Nucleus accumbens (tissue), 56 donors: ENCODE measurements at regions not wholly inside any gene's neighbourhood (a gene's known extent, or its start where the extent isn't known, plus 50 kb on each side); places are given as distances from the start of the nearest gene placed in this dataset.

Experiments
- DNase-seq, 56 donors: peaks; one replicate each; lab custom pipeline; 2025; lab: John Stamatoyannopoulos, UW

DNA sequence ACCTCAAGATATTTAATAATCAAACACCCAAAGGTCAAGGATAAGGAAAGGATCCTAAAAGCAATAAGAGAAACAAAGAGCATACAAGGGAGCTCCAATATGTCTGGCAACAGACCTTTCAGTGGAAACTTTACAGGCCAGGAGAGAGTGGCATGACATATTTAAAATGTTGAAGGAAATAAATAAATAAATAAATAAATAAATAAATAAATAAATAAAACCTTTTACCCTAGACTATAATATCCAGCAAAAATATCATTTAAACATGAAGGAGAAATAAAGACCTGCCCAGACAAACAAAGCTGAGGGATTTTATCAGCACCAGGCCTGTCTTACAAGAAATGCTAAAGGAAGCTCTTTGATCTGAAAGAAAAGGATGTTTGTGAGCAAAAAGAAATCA lies 367.8 kb upstream of the PBX1 start:
- no peak for DNase-seq

DNA sequence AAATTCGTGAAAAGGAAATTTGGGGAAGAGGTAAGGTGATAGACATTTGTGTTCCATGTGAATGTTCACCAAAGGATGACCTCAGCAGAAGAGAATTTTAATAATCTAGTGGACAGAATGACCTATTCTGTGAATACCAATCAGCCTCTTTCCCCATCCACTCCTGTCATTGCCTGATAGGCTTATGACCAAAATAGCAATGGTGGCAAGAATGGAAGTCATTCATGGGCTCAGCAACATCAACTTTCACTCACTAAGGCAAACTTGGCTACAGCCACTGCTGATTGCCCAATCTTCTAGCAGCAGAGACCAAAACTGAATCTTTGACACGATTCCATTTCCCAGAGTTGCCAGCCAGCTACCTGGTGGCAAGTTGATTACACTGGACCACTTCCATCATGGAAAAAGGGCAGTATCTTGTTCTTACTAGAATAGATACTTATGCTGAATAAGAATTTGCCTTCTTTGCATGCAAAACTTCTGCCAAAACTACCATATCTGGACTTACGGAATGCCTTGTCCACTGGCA lies 348.7 kb upstream of the PBX1 start:
- DNase-seq: no peak

DNA sequence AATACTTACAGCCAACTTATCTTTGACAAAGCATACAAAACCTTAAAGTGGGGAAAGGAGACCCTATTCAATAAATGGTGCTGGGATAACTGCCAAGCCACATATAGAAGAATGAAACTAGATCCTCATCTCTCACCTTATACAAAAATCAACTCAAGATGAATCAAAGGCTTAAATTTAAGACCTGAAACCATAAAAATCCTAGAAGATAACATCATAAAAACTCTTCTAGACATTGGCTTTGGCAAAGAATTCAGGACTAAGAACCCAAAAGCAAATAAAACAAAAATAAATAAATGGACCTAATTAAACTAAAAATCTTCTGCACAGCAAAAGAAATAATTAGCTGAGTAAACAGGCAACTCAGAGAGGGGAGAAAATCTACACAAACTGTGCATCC lies 335.6 kb upstream of the PBX1 start:
- DNase-seq: no peak

DNA sequence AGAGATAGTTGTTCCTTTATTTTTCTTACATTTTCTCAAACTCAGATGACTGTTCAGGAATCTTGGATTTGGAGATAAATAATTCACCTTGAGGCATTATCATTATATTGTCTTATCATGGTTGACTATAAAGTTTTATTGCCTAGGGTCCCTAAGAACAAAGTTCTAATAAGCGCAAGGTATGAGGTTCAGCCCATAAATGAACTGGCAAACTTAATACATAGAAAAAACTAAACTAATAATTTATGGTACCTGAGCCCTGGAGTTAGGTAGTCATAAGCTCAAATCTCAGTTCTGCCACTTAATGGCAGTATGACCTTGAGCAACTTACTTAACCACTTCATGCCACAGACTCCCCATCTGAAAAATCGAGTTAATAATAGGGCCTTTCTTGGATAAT lies 334.0 kb upstream of the PBX1 start:
- DNase-seq: no peak

GRCh38 chr1:164226977-164227376 lies 332.0 kb upstream of the PBX1 start:
- no peak for DNase-seq

DNA sequence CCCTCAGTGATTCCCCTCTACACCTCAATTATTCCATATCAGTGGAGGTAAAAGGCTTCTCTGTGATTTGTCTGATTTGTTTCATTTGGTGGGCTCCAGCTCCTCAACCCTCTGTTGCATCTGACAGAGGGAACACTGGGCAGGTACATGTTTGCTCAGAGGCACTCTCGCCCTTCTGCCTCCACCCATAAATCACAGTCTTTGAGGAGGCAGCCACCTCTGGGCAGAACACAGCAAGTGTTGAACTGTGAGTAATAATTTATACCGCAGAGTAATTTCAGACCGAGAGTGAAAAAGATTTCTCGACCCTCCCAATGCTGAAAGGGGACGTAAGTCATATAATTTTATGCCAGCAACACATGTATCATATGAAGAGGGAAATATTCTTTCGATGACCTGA lies 330.1 kb upstream of the PBX1 start:
- DNase-seq: no peak

GRCh38 chr1:164233149-164233548 lies 325.8 kb upstream of the PBX1 start:
- DNase-seq: no peak

GRCh38 chr1:164240081-164240480 lies 318.9 kb upstream of the PBX1 start:
- no peak for DNase-seq

- DNase-seq: no peak
Observed at GRCh38 chr1:164250365-164250764, 308.6 kb upstream of the PBX1 start.

DNA sequence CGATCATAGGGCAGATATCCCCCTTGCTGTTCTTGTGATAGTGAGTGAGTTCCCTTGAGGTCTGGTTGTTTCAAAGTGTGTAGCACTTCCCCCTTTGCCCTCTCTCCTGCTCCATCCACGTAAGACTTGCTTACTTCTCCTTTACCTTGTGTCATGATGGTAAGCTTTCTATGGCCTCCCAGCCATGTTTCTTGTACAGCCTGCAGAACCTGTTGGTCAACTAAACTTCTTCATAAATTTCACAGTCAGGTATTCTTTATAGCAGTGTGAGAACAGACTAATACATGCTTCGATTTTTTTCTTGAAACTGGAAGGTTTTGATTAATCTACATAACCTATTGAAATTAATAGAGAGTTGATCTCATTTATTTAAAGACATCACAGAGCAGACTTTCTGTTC lies 302.5 kb upstream of the PBX1 start:
- DNase-seq: no peak

- no peak for DNase-seq
Observed at GRCh38 chr1:164261691-164262240, 297.2 kb upstream of the PBX1 start.

DNA sequence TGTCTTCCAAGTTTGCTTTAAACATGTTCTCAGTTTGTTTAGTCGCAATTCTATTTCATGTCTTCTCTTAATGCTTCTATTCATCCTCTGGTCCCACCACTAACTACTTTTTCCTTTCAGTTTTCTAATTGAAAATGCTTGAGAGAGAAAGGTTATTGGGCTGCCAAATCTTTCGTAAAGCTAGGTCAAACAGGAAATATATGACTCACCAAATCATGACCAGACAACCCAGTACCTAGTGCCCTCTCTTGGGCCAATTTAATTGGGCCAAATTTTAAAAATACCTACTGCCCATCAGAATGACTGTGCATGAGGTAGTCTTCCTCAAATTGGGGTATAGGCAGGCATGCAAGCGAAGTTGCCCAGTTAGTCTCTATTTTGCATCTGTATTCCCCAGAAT lies 295.4 kb upstream of the PBX1 start:
- no peak for DNase-seq

DNA sequence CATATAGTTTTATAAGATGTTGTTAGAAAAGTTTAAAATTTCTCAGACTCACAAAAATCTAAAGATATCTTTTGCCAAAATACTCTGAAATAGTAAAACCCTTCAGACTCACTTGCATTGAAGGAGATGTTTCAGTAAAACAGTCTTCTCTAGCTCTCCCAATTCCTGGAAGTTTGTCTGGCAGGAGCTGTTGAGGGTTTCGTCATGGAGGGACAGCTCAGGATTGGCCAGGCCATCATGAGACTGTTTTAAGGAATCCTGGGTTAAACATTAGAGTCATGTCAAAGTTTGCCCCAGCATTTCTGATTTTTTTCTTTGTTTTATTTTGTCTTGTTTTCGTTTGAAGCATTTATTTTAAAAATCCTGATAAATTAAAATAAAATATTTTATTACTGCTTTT lies 293.8 kb upstream of the PBX1 start:
- no peak for DNase-seq

- DNase-seq: no peak
Observed at GRCh38 chr1:164272156-164272555, 286.8 kb upstream of the PBX1 start.

- DNase-seq: peak in 1 of 56 donors; percentile 11
Observed at GRCh38 chr1:164296172-164296571, 262.8 kb upstream of the PBX1 start.

- DNase-seq: no peak
Observed at GRCh38 chr1:164308101-164308500, 250.9 kb upstream of the PBX1 start.

DNA sequence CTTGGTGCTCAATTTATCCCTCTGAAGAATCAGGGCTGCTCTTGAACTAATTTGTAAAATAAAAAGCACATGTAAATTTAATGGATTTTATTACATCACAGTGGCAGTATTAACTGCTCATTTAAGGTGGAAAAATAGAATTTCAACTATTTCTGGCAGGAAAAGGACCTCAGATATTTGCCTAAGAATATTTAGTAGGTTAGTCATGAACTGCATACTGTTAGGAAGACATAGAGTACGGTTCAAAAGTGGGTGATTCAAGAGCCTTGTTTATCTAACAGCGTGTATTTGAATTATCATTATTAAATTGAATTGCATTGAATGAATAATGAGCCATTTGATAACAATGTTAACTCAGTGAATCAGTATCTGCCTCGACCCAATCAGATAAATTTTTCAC lies 248.8 kb upstream of the PBX1 start:
- DNase-seq: no peak

- DNase-seq: no peak
Observed at GRCh38 chr1:164311377-164311776, 247.6 kb upstream of the PBX1 start.

GRCh38 chr1:164320790-164321731 lies 237.9 kb upstream of the PBX1 start:
- DNase-seq: peak in 22 of 56 donors; percentile 2 to 39 (median 8)

DNA sequence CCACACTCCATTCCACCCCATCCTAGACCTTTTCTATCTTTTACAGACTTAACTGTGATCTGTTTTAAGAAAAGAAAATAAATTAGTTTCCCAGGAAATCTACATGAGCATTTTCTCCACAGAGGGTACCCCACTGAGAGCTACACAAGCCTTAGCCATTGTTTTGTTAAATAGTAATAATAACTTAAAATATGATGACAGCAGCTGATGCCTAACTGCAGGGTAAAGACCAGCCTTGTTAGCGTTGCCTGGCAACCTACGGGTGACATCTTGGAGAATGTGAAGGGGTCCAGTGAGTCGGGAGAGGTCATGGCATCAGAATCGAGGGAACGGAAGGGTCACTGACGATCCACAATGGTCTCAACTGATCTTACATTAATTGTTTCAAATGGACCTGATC lies 233.2 kb upstream of the PBX1 start:
- no peak for DNase-seq

DNA sequence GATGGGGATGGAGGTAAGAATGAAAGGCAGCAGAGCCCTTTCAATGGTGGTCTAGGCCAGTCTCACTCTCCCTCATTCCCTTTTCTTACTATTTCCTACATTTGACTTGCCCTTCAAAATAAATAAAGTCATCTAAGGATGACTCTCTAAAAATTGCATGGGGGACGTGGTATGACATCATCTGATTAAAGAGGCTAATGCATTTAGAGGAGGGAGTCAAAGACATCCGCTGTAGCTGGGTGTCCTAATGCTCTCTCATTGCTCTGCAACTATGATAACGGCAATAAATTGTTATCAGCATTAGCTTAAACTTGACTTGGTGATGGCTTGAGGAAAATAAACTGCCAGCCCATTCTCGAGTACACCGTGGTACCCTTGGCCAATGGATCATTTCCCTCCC lies 225.6 kb upstream of the PBX1 start:
- DNase-seq: no peak

DNA sequence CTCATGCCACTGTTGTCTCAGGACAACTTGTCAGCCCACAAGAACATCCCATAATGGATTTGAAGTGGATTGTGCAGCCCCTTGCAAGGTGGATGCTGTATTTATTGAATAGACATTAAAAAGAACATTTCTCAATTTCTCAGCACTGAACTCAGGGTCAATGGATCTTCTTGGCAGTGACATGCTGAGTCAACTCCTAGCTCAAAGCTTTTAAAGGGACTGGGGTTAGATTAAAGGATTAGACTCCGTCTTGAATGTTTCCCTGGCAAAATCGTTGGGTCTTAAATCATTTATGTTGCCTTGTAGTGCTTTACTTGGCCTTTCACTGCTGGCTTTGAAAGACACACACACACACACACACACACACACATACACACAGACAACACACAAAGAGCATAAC lies 221.6 kb upstream of the PBX1 start:
- DNase-seq: no peak
